GM20000 (cell line): ENCODE measurements at regions not wholly inside any gene's neighbourhood (a gene's known extent, or its start where the extent isn't known, plus 50 kb on each side); places are given as distances from the start of the nearest gene placed in this dataset.

Experiments
- DNase-seq: peaks from one replicate; pipeline ENCODE4 v3.0.0; 2012; ENCODE audit warnings: low spot score
- CTCF ChIP-seq: IDR thresholded peaks from 2 replicates; pipeline ENCODE4 v1.5.1; 2012; ENCODE audit warnings: mild to moderate bottlenecking, control low read depth; ENCODE audit errors: extremely low read depth, missing control alignments

DNA sequence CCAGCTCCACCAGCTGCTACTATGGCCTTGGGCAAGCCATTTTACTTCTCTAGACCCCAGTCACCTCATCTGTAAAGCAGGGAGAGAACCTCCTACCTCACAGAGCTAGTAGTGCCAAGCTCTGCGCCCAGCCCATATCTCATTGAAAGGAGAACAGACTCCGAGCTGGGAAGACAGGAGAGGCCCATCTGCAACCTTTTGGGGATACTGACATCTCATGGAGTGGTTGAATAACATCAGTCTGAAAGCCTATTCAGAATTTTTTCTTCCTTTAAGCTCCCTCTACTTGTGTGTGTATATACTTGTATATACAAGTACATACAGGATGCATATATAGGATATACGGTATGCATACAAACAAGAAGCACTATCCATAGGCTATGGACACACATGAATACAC lies 279.5 kb upstream of the POU3F1 start:
- TF ChIP-seq CTCF: no peak
- no peak for DNase-seq

- TF ChIP-seq CTCF: no peak
- no peak for DNase-seq
Observed at GRCh38 chr1:38312753-38313152, 266.2 kb upstream of the POU3F1 start.

DNA sequence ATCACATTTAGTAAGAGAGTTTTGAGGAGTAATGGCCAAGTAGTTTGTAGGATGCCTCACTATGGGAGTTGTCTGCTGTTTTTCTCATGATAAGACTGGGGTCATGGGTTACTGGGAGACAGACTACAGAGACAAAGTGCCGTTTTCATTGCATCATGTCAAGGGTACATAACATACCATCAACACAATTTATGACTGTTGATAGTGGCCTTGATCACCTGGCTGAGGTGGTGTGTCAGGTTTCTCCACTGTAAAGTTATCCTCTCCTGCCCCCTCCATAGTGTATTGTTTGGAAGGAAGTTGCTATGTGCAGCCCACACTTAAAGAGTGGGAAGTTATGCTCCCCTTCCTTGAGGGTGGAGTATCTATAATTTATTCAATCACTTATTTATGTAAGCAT lies 263.5 kb upstream of the POU3F1 start:
- DNase-seq: no peak
- TF ChIP-seq CTCF: no peak

DNA sequence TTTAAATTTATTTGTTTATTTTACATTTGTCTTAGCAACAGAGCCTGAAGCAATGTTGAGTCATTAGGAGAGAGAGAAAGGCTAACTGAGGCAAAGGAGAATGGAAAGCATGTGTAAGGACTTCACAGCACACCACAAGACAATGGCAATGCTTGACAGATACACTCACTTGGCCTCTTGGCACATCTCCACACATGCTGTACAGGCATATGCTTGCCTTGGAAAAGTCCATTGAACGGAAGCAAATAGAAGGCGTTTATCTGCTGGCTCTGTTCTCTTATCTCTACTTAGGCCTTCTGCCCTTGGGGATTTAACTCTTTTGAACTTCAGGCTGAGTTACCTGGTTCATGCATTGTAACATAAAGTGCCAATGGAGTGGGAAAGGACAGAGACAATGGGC lies 262.2 kb upstream of the POU3F1 start:
- no peak for DNase-seq
- no peak for TF ChIP-seq CTCF

DNA sequence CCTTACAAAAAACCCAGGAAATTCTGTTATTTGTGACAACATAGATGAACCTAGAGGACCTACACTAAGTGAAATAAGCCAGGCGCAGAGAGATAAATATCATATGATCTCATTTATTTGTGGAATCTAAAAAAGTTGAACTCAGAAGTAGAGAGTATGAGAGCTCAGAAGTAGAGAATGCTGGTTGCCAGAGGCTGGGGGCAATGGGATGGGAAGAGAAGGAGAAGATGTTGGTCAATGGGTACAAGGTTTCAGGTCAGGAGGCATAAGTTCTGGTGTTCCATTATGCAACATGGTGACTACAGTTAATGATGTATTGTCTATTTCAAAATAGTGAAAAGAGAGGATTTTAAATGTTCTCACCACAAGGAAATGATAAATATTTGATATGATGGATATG lies 259.1 kb upstream of the POU3F1 start:
- TF ChIP-seq CTCF: no peak
- DNase-seq: no peak

GRCh38 chr1:38303843-38304242 lies 257.2 kb upstream of the POU3F1 start:
- TF ChIP-seq CTCF: no peak
- DNase-seq: no peak

DNA sequence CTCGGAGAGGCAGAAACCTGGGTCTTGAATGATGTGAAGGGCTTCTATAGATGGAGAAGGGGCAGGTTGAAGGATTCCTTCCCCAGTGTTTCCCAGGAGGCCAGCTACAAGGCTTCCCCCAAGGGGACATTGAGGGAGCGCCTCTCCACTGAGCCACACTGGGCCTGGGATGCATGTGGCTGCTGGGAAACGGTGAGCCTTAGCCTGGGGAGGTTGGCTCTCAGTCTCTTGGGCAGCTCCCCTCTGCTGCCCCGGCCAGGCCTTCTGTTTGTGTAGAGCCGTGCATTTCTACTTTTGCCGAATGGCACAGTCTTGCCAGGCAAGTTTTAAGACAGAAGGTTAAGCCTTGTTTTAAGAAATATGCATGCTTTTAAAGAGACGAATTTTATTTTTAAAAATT lies 254.4 kb upstream of the POU3F1 start:
- no peak for DNase-seq
- no peak for TF ChIP-seq CTCF

DNA sequence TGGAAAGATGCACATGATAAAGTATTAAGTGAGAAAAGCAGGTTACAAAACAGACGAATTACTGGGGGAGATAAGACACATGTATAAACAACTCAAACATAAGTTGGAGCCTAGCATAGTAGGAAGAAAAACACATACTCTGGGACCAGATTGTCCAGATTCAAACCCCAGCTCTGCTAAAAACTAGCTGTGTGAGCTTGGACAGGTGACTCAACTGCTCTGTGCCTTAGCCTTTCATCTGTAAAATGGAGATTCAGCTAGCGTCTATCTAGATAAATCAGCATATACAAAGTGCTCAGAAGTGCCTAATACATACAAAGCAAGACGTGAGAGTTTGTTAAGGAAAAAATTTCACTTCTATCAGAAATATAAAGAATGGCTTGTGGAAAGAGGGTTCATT lies 254.0 kb upstream of the POU3F1 start:
- TF ChIP-seq CTCF: no peak
- DNase-seq: no peak
